ENCODE measurements at regions not wholly inside any gene's neighbourhood (a gene's known extent, or its start where the extent isn't known, plus 50 kb on each side); places are given as distances from the start of the nearest gene placed in this dataset.

- no peak for DNase-seq
Measured at GRCh38 chr10:47238331-47239095, 61.5 kb upstream of the GDF10 start.

GRCh38 chr10:47239211-47239610, 60.8 kb upstream of the GDF10 start:
- peak; percentile 19 for DNase-seq

GRCh38 chr10:47240173-47240572, 59.8 kb upstream of the GDF10 start:
- DNase-seq, result no peak

- peak; percentile 5 for DNase-seq
Measured at GRCh38 chr10:47241256-47241655, 58.7 kb upstream of the GDF10 start.

- DNase-seq, result peak; percentile 15
Measured at GRCh38 chr10:47241946-47242867, 57.8 kb upstream of the GDF10 start.

- DNase-seq, result no peak
Measured at GRCh38 chr10:47243356-47243755, 56.6 kb upstream of the GDF10 start.

- no peak for DNase-seq
Measured at GRCh38 chr10:47243791-47244190, 56.2 kb upstream of the GDF10 start.

- peak; percentile 12 for DNase-seq
Measured at GRCh38 chr10:47244560-47245500, 55.2 kb upstream of the GDF10 start.

GRCh38 chr10:47245731-47246350, 54.2 kb upstream of the GDF10 start:
- DNase-seq, result peak; percentile 12

GRCh38 chr10:47246406-47247147, 53.4 kb upstream of the GDF10 start:
- peak; percentile 14 for DNase-seq

- DNase-seq, result peak; percentile 70
Measured at GRCh38 chr10:47247148-47248059, 52.6 kb upstream of the GDF10 start.

GRCh38 chr10:47248386-47249090, 51.5 kb upstream of the GDF10 start:
- DNase-seq, result no peak

- DNase-seq, result no peak
Measured at GRCh38 chr10:47249881-47250280, 50.1 kb upstream of the GDF10 start.
